Fibroblast of lung (primary cell): ENCODE measurements at regions not wholly inside any gene's neighbourhood (a gene's known extent, or its start where the extent isn't known, plus 50 kb on each side); places are given as distances from the start of the nearest gene placed in this dataset.

ENCODE experiments used
- DNase-seq, 2 donors: peaks; one replicate each; pipeline versions ENCODE4 v3.0.0 to v3.0.0-alpha.2; 2010; ENCODE audit warnings: low read depth in 2 of 2
- H2AFZ ChIP-seq: 2 replicates; pipeline ENCODE4 v1.5.1; 2012; ENCODE audit warnings: low read length, control low read depth, inconsistent platforms
- H3K27ac ChIP-seq: 2 replicates; pipeline ENCODE4 v1.5.1; 2011; ENCODE audit warnings: low read length, control low read depth; ENCODE audit not compliant: insufficient read depth
- H3K27me3 ChIP-seq: 2 replicates; pipeline ENCODE4 v1.5.1; 2011; ENCODE audit warnings: mild to moderate bottlenecking, low read length; ENCODE audit not compliant: control insufficient read depth, insufficient read depth
- H3K36me3 ChIP-seq: 2 replicates; pipeline ENCODE4 v1.5.1; 2011; ENCODE audit warnings: low read length; ENCODE audit not compliant: control insufficient read depth, insufficient read depth
- H3K4me1 ChIP-seq: 2 replicates; pipeline ENCODE4 v1.5.1; 2011; ENCODE audit warnings: low read length; ENCODE audit not compliant: control insufficient read depth, insufficient read depth; ENCODE audit errors: extremely low read depth
- H3K4me2 ChIP-seq: 2 replicates; pipeline ENCODE4 v1.5.1; 2011; ENCODE audit warnings: low read length, control low read depth; ENCODE audit not compliant: insufficient read depth; ENCODE audit errors: extremely low read depth
- H3K4me3 ChIP-seq, 4 experiments: fragments of 200-600 bp in 1 of 4; sonication (generic) in 1 of 4; replicated peaks in 1 of 4; 2 replicates each; pipeline ENCODE4 v1.5.1; 2011 to 2016; ENCODE audit warnings: low read length in 4 of 4, low read depth in 3 of 4, mild to moderate bottlenecking in 3 of 4, control low read depth in 2 of 4, inconsistent platforms in 1 of 4, mixed read lengths in 1 of 4; ENCODE audit not compliant: insufficient read depth in 1 of 4; ENCODE audit errors: control extremely low read depth in 1 of 4
- H3K79me2 ChIP-seq: 2 replicates; pipeline ENCODE4 v1.5.1; 2012; ENCODE audit warnings: mild to moderate bottlenecking, low read length, inconsistent platforms; ENCODE audit not compliant: control insufficient read depth, insufficient read depth
- H3K9ac ChIP-seq: 2 replicates; pipeline ENCODE4 v1.5.1; 2011; ENCODE audit warnings: mild to moderate bottlenecking, low read length, control low read depth; ENCODE audit not compliant: insufficient read depth
- H3K9me3 ChIP-seq: 2 replicates; pipeline ENCODE4 v1.5.1; 2012; ENCODE audit warnings: low read depth, low read length; ENCODE audit not compliant: control insufficient read depth, insufficient read depth
- H4K20me1 ChIP-seq: 2 replicates; pipeline ENCODE4 v1.5.1; 2011; ENCODE audit warnings: low read length; ENCODE audit not compliant: control insufficient read depth, insufficient read depth; ENCODE audit errors: extremely low read depth
- EZH2 ChIP-seq: IDR thresholded peaks from 2 replicates; pipeline ENCODE4 v1.5.1; 2012; ENCODE audit warnings: low read length, control low read depth, mild to moderate bottlenecking; ENCODE audit errors: missing control alignments
- TF ChIP-seq, protein P1 (sequence below), 2 donors: IDR thresholded peaks in 1 of 2; conservative IDR thresholded peaks in 1 of 2; 1 replicate in 1 of 2; 2 replicates in 1 of 2; pipeline ENCODE4 v1.5.1; 2011 to 2012; ENCODE audit warnings: low read length in 2 of 2, control low read depth in 1 of 2, inconsistent platforms in 1 of 2, low read depth in 1 of 2, mild to moderate bottlenecking in 1 of 2

DNA sequence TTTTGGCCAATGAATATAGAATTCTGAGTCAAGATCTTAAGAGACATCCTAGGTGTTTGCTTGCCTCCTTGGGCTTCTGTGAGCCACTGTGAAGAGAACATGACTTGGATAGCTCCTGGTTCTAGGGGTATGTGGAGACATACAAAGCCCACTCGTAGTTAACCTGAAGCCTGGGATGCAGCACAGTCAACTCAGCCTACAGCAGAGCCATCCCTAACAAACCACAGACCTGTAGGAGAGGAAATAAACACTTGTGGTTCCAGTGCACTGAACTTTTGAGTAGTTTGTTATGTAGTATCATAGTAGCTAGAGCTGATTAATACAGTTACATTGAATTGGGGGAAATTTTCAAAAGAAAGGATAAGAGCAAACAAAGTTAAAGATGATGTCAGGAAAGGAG, 474.4 kb upstream of the HSF2 start:
- H3K4me3 ChIP-seq = no peak overlapping the region
- DNase-seq = peak in 1 of 2 donors; percentile 53
- H4K20me1 ChIP-seq = no peaks in the 10 kb centered on the region
- no peaks in the 10 kb centered on the region for H3K36me3 ChIP-seq
- no peaks in the 10 kb centered on the region for H3K79me2 ChIP-seq
- H3K4me1 ChIP-seq = no peaks in the 10 kb centered on the region
- no peak for TF ChIP-seq EZH2
- TF ChIP-seq, protein P1, sequence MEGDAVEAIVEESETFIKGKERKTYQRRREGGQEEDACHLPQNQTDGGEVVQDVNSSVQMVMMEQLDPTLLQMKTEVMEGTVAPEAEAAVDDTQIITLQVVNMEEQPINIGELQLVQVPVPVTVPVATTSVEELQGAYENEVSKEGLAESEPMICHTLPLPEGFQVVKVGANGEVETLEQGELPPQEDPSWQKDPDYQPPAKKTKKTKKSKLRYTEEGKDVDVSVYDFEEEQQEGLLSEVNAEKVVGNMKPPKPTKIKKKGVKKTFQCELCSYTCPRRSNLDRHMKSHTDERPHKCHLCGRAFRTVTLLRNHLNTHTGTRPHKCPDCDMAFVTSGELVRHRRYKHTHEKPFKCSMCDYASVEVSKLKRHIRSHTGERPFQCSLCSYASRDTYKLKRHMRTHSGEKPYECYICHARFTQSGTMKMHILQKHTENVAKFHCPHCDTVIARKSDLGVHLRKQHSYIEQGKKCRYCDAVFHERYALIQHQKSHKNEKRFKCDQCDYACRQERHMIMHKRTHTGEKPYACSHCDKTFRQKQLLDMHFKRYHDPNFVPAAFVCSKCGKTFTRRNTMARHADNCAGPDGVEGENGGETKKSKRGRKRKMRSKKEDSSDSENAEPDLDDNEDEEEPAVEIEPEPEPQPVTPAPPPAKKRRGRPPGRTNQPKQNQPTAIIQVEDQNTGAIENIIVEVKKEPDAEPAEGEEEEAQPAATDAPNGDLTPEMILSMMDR (conservative IDR thresholded peaks at IDR 0.05 in 1 of 2, IDR thresholded peaks at IDR 0.05 in 1 of 2; ENCODE audit: low read depth in 1 of 2, low read length in 2 of 2) = no peak
- no peak overlapping the region for H3K9ac ChIP-seq
- peak overlapping the region; percentile 5 for H2AFZ ChIP-seq
- no peak overlapping the region for H3K27ac ChIP-seq
- H3K4me2 ChIP-seq = no peak overlapping the region
- no peaks in the 10 kb centered on the region for H3K27me3 ChIP-seq
- no peaks in the 10 kb centered on the region for H3K9me3 ChIP-seq

DNA sequence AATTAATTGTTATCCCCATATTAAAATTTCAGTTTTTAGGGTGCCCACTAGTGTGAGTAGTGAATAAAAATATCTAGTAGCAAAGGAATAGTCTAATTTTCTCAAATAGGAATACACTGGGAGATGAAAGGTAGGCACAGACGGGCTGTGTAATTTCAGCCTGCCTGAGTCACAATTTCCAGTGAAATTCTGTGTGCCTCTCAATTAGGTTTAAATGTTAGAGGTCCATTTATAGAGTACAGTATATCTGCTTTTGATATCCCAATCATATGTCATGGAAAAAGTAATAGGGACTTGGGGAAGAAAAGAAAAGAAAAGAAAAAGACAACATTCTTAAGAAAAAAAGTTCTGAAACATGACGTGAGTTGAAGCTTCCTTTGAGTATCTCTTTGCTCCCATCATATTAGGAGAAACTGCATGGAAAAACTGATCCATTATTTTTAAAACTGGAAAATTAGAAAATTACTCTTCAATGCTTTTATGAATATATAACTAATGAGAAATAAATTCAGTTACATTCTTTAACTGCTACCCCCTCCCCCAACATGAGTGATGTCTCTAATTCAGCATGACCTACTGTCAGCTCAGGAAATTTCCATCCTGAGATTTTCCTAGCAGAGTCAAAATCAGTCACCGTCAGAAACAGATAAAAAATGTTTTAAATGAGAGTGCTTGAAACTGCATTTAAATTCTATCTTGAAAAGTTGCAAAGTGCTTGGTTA, 473.8 kb upstream of the HSF2 start:
- H3K4me2 ChIP-seq = no peak overlapping the region
- no peaks in the 10 kb centered on the region for H3K79me2 ChIP-seq
- no peaks in the 10 kb centered on the region for H3K27me3 ChIP-seq
- no peaks in the 10 kb centered on the region for H3K9me3 ChIP-seq
- H3K4me1 ChIP-seq = no peaks in the 10 kb centered on the region
- H3K9ac ChIP-seq = no peak overlapping the region
- H3K4me3 ChIP-seq = no peak overlapping the region
- H3K36me3 ChIP-seq = no peaks in the 10 kb centered on the region
- TF ChIP-seq EZH2 = no peak
- TF ChIP-seq, protein P1 (conservative IDR thresholded peaks at IDR 0.05 in 1 of 2, IDR thresholded peaks at IDR 0.05 in 1 of 2; ENCODE audit: low read depth in 1 of 2, low read length in 2 of 2) = no peak
- no peak overlapping the region for H3K27ac ChIP-seq
- DNase-seq = no peak
- H4K20me1 ChIP-seq = no peaks in the 10 kb centered on the region
- H2AFZ ChIP-seq = no peak overlapping the region

DNA sequence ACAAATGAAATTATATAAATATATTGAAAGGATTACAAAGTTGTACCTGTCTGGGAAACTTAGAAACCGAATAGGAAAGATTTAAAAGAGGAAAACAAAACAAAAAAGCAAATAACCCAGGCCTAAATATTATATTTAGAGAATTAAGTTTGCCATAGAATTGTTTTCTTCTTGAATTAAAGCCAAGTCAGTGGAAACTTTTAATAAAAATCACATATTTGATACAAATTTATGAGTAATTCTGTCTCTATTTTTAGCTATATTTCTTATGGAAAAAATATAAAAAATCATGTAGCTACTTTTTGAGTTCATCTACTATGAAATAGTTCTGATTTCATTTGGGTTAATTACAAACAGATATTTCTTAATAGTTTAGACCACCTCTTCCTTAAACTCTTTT, 470.2 kb upstream of the HSF2 start:
- Histone ChIP-seq H3K4me1 (peaks cover 2% of the 10 kb centered on the region), H4K20me1 (no peaks in the 10 kb centered on the region), H3K9ac (no peak overlapping the region), H3K79me2 (no peaks in the 10 kb centered on the region), H3K27me3 (no peaks in the 10 kb centered on the region), H3K4me3 (no peak overlapping the region), H3K27ac (no peak overlapping the region), H3K9me3 (no peaks in the 10 kb centered on the region), H3K36me3 (no peaks in the 10 kb centered on the region), H2AFZ (no peak overlapping the region), H3K4me2 (no peak overlapping the region)
- DNase-seq = no peak
- no peak for TF ChIP-seq EZH2
- TF ChIP-seq, protein P1 (conservative IDR thresholded peaks at IDR 0.05 in 1 of 2, IDR thresholded peaks at IDR 0.05 in 1 of 2; ENCODE audit: low read depth in 1 of 2, low read length in 2 of 2) = no peak
